Ovary (tissue), 3 donors: ENCODE measurements at regions not wholly inside any gene's neighbourhood (a gene's known extent, or its start where the extent isn't known, plus 50 kb on each side); places are given as distances from the start of the nearest gene placed in this dataset.

Source experiments
- EP300 ChIP-seq: sonication (generic); formaldehyde crosslinking; IDR thresholded peaks from one replicate; pipeline ENCODE4 v1.6.1; 2017; ENCODE audit warnings: antibody characterized with exemption
- POLR2A ChIP-seq: fragments of 450-650 bp; IDR thresholded peaks from one replicate; pipeline ENCODE4 v1.6.1; 2017; ENCODE audit warnings: antibody characterized with exemption, mild to moderate bottlenecking, moderate library complexity
- TF ChIP-seq, protein P1 (sequence below), 3 donors: fragments of 450-650 bp in 2 of 3; fragments of 200-600 bp in 1 of 3; IDR thresholded peaks; one replicate each; pipeline versions ENCODE4 v1.5.1 to v1.8.0; 2016 to 2022; ENCODE audit warnings: antibody characterized with exemption in 3 of 3, mild to moderate bottlenecking in 1 of 3
- donor health status: DM: no; HTN: no; CAD: no.

DNA sequence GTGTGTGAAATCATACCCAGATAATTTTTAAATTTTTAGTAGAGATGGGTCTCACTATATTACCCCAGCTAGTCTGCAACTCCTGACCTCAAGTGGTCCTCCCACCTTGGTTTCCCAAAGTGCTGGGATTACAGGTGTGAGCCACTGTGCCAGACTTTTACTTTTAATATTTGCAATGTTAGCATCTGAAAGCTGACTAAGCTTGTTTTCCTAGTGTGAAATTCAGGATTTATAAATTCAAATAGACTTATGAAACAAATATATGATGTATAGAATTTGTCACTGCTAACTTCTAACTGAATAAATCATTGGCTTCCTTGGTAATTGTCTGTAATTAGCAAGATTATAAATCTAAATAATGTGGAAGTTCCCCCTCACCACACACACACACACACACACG lies 58.8 kb upstream of the SLC22A23 start:
- no peak for TF ChIP-seq POLR2A
- TF ChIP-seq, protein P1, sequence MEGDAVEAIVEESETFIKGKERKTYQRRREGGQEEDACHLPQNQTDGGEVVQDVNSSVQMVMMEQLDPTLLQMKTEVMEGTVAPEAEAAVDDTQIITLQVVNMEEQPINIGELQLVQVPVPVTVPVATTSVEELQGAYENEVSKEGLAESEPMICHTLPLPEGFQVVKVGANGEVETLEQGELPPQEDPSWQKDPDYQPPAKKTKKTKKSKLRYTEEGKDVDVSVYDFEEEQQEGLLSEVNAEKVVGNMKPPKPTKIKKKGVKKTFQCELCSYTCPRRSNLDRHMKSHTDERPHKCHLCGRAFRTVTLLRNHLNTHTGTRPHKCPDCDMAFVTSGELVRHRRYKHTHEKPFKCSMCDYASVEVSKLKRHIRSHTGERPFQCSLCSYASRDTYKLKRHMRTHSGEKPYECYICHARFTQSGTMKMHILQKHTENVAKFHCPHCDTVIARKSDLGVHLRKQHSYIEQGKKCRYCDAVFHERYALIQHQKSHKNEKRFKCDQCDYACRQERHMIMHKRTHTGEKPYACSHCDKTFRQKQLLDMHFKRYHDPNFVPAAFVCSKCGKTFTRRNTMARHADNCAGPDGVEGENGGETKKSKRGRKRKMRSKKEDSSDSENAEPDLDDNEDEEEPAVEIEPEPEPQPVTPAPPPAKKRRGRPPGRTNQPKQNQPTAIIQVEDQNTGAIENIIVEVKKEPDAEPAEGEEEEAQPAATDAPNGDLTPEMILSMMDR (IDR thresholded peaks at IDR 0.05): no peak
- TF ChIP-seq EP300: no peak
